GM19238 (cell line): ENCODE measurements at regions not wholly inside any gene's neighbourhood (a gene's known extent, or its start where the extent isn't known, plus 50 kb on each side); places are given as distances from the start of the nearest gene placed in this dataset.

Source experiments
- DNase-seq: peaks from one replicate; pipeline ENCODE4 v3.0.0; 2011; ENCODE audit warnings: low spot score; ENCODE audit not compliant: insufficient read length

DNA sequence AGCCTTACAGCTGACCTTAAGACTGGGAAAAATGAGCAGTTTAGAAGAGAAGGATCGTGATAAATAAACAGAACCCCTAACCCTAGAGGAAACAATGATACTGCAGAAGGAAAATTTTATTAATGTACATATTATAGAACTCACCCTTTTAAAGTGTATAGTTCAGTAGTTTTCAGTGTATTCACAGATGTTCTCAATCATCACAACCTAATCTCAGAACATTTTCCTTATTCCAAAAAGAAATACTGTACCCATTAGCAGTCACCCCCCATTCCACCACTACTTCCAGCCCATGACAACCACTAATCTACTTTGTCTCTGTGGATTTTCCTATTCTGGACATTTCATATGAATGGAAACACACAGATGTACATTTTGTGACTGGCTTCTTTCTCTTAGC is 90.2 kb upstream of the AGTR1 start:
- DNase-seq: no peak

DNA sequence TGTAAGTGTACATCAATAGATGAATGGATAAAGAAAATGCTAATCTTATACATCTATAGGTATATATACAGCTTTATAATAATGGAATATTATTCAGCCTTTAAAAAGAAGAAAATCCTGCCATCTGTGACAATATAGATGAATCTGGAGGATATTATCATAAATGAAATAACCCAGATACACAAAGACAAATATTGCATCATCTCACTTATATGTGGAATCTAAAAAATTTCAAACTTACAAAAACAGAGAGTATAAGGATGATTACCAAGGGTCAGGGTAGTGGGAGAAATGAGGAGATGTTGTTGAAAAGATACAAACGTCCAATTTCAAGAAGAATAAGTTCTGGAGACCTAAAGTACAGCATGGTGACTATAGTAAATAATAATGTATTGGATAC is 85.4 kb upstream of the AGTR1 start:
- DNase-seq: no peak

DNA sequence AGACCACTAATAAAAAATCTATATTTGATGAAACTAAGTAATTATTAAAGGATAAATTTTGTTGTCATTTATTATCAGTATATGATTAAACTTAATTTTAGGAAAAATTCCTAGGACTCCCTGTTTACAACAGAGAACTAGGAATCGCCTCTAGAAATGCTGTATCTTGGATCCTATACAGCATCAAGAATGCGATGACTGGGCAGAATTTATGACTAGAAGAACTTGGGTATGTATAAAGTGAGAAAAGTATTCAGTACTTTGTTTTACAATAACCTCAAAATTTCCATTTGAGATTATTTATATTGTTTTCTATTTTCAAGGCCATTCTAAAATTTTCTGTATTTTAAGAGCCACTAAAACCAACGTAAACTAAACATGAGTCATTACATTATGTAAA is 82.3 kb upstream of the AGTR1 start:
- no peak for DNase-seq

DNA sequence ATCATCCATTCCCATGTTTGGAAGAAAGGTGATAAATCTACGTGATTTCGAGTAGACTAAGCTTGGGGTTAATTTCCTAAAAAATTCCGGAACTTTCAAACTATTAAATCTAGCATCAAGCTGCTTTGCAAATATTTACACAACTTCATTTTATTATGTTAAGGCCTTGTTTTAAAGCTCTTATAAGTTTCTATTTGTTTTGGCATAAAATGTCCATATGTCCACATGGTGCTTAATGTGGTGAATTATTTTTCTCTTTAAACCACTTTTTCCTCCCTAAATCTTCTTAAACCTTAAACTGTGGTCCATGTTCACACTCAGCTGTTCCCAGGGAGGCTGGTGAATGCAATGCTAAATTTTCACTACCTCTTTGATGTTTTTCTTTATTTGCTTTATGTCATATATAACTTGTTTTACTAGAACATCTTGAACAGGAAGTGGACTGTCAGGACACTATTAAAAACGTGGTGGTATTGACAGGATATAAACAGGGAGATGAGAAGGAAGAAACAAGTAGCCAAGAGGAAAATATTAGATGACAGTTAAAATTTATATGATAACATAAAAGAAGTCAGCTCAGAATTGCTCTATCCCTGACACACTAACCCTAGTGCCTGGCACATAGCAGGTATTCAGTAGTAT is 72.5 kb upstream of the AGTR1 start:
- no peak for DNase-seq

DNA sequence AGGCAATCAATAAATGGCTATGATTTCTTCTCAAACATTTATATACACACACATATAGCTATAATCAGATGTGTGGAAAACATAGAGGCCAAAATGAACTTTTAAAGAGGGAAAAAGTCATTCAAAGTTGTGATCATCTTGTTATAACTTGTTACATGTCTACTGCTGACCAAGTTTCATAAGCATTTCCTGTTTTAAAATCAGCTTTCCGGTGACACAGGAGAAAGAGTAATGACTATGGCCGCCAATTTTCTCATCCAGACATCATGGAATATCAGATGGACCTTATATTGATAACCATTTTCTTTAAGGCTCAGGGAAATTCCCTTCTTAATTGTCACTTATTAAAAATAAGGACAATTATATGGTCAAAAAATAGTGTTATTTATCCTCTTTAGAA is 71.7 kb upstream of the AGTR1 start:
- DNase-seq: no peak

DNA sequence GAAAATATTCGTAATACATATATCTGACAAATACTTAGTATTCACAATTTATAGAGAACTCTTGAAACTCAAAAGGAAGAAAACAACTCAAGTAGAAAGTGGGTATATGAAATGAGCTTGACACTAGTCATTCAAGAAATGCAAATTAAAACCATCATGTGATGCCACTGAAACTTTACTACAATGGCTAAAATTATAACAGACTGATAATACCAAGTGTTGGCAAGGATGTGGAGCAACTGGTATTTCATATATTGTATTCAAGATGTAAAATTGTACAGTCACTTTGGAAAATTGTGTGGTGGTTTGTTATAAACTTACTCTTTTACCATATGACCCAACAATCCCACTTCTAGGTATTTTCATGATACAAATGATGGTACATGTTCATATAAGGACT is 68.7 kb upstream of the AGTR1 start:
- no peak for DNase-seq

DNA sequence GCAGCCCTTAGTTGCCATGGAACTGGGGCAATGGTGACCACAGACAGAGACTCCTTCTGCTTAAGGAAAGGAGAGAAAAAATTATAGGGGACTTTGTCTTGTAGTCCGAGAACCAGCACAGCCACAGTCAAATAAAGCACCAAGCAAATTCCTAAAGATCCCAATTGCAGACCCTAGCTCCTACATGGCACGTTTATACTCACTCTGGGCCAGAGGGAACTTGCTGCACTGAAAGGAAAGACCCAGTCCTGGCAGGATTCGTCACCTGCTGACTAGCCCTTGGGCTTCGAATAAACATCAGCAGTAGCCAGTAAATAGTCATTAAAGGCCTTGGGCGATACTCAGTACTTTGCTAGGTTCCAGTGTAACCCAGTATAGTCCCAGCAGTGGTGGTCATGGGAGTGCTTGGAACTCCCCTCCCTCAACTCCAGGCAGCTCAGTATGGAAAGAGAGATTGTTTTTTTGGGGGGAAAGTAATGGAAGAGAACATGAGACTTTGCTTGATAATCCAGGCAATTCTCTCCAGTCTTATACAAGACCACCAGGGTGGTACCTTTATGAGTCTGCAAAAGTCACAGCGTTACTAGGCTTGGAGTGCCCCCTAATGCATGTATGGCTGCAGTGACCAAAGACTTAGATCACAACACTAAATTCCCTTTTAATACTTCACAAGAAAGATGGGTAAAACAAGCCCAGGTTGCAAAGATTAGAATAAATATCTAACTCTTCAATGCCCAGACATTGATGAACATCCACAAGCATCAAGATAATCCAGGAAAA is 66.4 kb upstream of the AGTR1 start:
- no peak for DNase-seq

DNA sequence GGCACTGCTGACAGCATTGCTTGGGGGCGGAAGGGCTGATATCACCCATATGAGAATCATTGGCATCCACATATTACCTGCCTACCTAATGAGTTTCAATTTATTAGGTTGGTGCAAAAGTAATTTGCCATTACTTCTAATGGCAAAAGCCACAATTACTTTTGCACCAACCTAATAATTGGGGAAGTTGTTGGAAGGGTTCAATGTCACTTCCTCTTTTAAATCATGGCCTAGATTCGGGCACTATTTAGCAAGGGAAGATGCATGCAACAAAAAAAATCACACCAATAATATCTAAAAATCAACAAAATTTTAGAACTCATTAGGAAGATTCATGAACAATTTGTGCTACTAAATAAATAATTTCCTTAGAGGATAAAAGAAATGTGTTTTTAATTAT is 56.0 kb upstream of the AGTR1 start:
- no peak for DNase-seq

DNA sequence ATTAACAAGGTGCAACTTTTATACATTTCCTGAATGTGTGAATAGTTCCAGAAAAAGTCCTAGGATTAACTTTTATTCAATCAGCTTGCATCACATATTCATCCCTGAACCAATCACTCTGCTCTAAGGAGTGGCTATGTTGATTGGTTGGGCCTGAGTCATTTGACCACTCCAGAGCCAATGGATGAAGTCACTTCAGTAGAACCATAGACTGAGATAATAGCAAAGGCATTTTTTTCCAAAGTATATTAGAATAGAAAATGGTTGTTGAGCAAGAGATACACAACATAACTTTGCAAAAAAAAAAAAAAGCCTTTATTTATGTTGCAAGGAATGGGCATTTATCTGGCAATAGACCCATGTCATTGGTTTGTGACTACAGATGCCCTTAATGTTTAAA is 55.5 kb upstream of the AGTR1 start:
- DNase-seq: no peak

DNA sequence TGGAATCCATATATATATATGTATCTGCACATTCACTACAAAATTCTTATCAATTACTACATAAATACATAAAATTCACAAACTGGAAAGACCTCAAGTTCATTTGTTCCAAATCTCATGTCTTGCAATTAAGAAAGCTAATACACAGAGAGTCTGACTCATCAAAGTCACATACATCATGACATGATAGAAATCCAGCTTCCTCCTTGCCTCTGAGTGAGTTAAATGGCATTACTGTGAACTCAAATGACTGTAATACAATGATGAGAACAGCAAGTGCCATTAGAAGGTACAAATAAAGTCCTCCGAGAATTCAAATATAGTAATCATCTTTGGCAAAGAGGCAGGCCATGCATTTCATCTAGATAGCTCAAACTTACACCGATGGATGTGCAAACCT is 55.1 kb upstream of the AGTR1 start:
- no peak for DNase-seq

DNA sequence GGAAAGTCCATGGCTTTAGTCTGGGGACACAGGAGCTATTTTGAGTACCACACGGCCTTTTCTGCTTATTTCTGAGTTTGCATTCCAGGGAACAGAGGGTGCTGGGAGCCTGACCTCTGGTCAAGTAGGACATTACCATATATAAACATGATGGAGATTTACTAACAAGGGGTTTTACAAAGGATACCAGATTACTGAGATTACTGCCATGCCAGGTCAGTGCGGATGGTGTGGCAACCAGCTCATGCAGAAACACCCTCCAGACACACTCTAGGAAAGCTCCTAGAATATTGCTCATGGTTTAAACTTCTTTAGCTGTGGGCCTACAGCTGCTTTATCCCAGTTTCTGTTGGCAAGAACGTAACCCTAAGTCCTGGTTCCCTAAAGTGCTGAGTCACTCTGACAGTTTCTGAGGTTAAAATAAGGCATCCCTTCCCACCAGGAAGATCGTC is 54.3 kb upstream of the AGTR1 start:
- no peak for DNase-seq

DNA sequence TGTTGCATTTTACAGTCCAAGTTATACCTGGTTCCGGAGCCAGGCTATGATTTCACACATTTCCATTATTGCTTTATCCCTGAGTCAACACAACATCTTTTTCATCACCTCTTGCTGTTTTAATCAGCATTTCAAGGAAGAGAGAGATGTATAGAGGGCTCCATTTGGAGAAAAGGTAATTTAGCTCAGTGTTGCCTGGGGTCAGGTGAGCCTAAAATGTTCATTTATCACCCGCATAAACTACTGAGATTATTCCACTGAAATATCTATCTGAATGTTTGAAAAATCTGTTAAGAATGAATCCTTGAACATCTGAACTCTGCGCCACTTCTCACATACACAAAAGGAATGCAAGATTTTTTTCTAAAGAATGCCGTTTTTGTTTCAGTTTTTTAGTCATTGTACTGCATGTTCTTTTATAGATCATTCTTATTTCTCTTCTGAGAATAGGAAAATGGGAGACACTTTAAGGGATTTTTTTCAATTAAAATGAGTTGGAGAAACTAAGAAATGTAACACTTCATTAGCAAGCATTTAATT is 51.5 kb upstream of the AGTR1 start:
- no peak for DNase-seq
